H9 (cell line): ENCODE measurements at regions not wholly inside any gene's neighbourhood (a gene's known extent, or its start where the extent isn't known, plus 50 kb on each side); places are given as distances from the start of the nearest gene placed in this dataset.

Experiments used
- DNase-seq: peaks from one replicate; pipeline ENCODE4 v3.0.0-alpha.2; 2017
- H2AFZ ChIP-seq: one replicate; pipeline ENCODE4 v1.6.1; 2013; ENCODE audit warnings: mild to moderate bottlenecking, low read length, control low read depth, moderate library complexity
- H2AK5ac ChIP-seq: 2 replicates; pipeline ENCODE4 v1.6.1; 2013; ENCODE audit warnings: low read length, control low read depth, mixed read lengths; ENCODE audit not compliant: insufficient read length
- H2BK120ac ChIP-seq: one replicate; pipeline ENCODE4 v1.6.1; 2013; ENCODE audit warnings: low read depth, mild to moderate bottlenecking, low read length, control low read depth, inconsistent platforms; ENCODE audit not compliant: poor library complexity, severe bottlenecking
- H2BK12ac ChIP-seq: 2 replicates; pipeline ENCODE4 v1.6.1; 2013; ENCODE audit warnings: low read length, control low read depth, mixed read lengths, low read depth; ENCODE audit not compliant: insufficient read length
- H2BK15ac ChIP-seq: 2 replicates; pipeline ENCODE4 v1.6.1; 2013; ENCODE audit warnings: low read depth, low read length, control low read depth
- H2BK20ac ChIP-seq: one replicate; pipeline ENCODE4 v1.6.1; 2013; ENCODE audit warnings: low read depth, mild to moderate bottlenecking, low read length, control low read depth, inconsistent platforms; ENCODE audit not compliant: poor library complexity, severe bottlenecking
- H2BK5ac ChIP-seq: 2 replicates; pipeline ENCODE4 v1.6.1; 2013; ENCODE audit warnings: low read length, control low read depth, mixed read lengths; ENCODE audit not compliant: insufficient read length
- H3K14ac ChIP-seq: 2 replicates; pipeline ENCODE4 v1.6.1; 2013; ENCODE audit warnings: low read length, control low read depth; ENCODE audit not compliant: insufficient read depth
- H3K18ac ChIP-seq: 2 replicates; pipeline ENCODE4 v1.6.1; 2013; ENCODE audit warnings: low read depth, mild to moderate bottlenecking, mixed read lengths, low read length, control low read depth; ENCODE audit not compliant: insufficient read length
- H3K23ac ChIP-seq: 2 replicates; pipeline ENCODE4 v1.6.1; 2013; ENCODE audit warnings: low read length, control low read depth, mixed read lengths, low read depth; ENCODE audit not compliant: insufficient read length
- H3K23me2 ChIP-seq: 2 replicates; pipeline ENCODE4 v1.6.1; 2013; ENCODE audit warnings: low read depth, mild to moderate bottlenecking, mixed read lengths, low read length, control low read depth; ENCODE audit not compliant: insufficient read length, poor library complexity, severe bottlenecking
- H3K27ac ChIP-seq: 2 replicates; pipeline ENCODE4 v1.5.1; 2013; ENCODE audit warnings: low read length, control low read depth, mixed read lengths, low read depth; ENCODE audit not compliant: insufficient read length
- H3K27me3 ChIP-seq: 2 replicates; pipeline ENCODE4 v1.6.1; 2013; ENCODE audit warnings: low read length, control low read depth, inconsistent platforms; ENCODE audit not compliant: insufficient read depth
- H3K4ac ChIP-seq: 2 replicates; pipeline ENCODE4 v1.6.1; 2013; ENCODE audit warnings: low read depth, mild to moderate bottlenecking, control low read depth, inconsistent platforms, low read length, moderate library complexity
- H3K4me1 ChIP-seq: 2 replicates; pipeline ENCODE4 v1.6.1; 2013; ENCODE audit warnings: low read length, control low read depth, inconsistent platforms; ENCODE audit not compliant: insufficient read depth
- H3K4me2 ChIP-seq: 2 replicates; pipeline ENCODE4 v1.6.1; 2013; ENCODE audit warnings: low read length, control low read depth, mixed read lengths; ENCODE audit not compliant: insufficient read length, insufficient read depth
- H3K56ac ChIP-seq: 2 replicates; pipeline ENCODE4 v1.6.1; 2013; ENCODE audit warnings: low read depth, mild to moderate bottlenecking, mixed read lengths, low read length, control low read depth; ENCODE audit not compliant: insufficient read length
- H3K79me1 ChIP-seq: 2 replicates; pipeline ENCODE4 v1.6.1; 2013; ENCODE audit warnings: low read depth, mild to moderate bottlenecking, moderate library complexity, low read length, control low read depth, inconsistent platforms; ENCODE audit not compliant: insufficient read depth, poor library complexity, severe bottlenecking
- H3K79me2 ChIP-seq: 2 replicates; pipeline ENCODE4 v1.6.1; 2013; ENCODE audit warnings: low read length, control low read depth, inconsistent platforms; ENCODE audit not compliant: insufficient read depth
- H3K9ac ChIP-seq: 2 replicates; pipeline ENCODE4 v1.6.1; 2013; ENCODE audit warnings: low read length, control low read depth, mixed read lengths; ENCODE audit not compliant: insufficient read length; ENCODE audit errors: extremely low read depth
- H3K9me3 ChIP-seq: one replicate; pipeline ENCODE4 v1.6.1; 2013; ENCODE audit warnings: low read depth, low read length, inconsistent platforms; ENCODE audit not compliant: control insufficient read depth
- H3T11ph ChIP-seq: one replicate; pipeline ENCODE4 v1.6.1; 2013; ENCODE audit warnings: mild to moderate bottlenecking, low read length, control low read depth, inconsistent platforms
- H4K20me1 ChIP-seq: one replicate; pipeline ENCODE4 v1.6.1; 2013; ENCODE audit not compliant: control insufficient read depth, insufficient read length, insufficient read depth
- H4K5ac ChIP-seq: 2 replicates; pipeline ENCODE4 v1.6.1; 2013; ENCODE audit warnings: low read depth, mild to moderate bottlenecking, mixed read lengths, low read length, control low read depth; ENCODE audit not compliant: insufficient read length
- H4K8ac ChIP-seq: replicated peaks from 2 replicates; pipeline ENCODE4 v1.6.1; 2013; ENCODE audit warnings: low read length, control low read depth, mixed read lengths, low read depth; ENCODE audit not compliant: insufficient read length
- H4K91ac ChIP-seq: 2 replicates; pipeline ENCODE4 v1.6.1; 2013; ENCODE audit warnings: low read depth, mild to moderate bottlenecking, moderate library complexity, mixed read lengths, low read length, control low read depth; ENCODE audit not compliant: insufficient read length
- H3K27ac Mint-ChIP-seq, 3 experiments: 2 replicates in 2 of 3; 3 replicates in 1 of 3; pipeline ENCODE4 v1.8.0; 2020 to 2021; ENCODE audit warnings: mixed read lengths in 3 of 3, mild to moderate bottlenecking in 1 of 3, moderate library complexity in 1 of 3
- H3K27me3 Mint-ChIP-seq: 2 replicates; pipeline ENCODE4 v1.8.0; 2021; ENCODE audit warnings: low read depth, mild to moderate bottlenecking, moderate library complexity, mixed read lengths
- H3K36me3 Mint-ChIP-seq, 3 experiments: 2 replicates in 2 of 3; 3 replicates in 1 of 3; pipeline ENCODE4 v1.8.0; 2020 to 2021; ENCODE audit warnings: low read depth in 3 of 3, mixed read lengths in 3 of 3; ENCODE audit not compliant: insufficient read depth in 1 of 3
- H3K4me1 Mint-ChIP-seq, 2 experiments: 2 replicates each; pipeline ENCODE4 v1.8.0; 2020; ENCODE audit warnings: mixed read lengths in 2 of 2
- H3K4me3 Mint-ChIP-seq, 2 experiments: 2 replicates in 1 of 2; 3 replicates in 1 of 2; pipeline ENCODE4 v1.8.0; 2020 to 2021; ENCODE audit warnings: mild to moderate bottlenecking in 2 of 2, mixed read lengths in 2 of 2, moderate library complexity in 1 of 2
- H3K9me3 Mint-ChIP-seq, 2 experiments: 2 replicates in 1 of 2; 3 replicates in 1 of 2; pipeline ENCODE4 v1.8.0; 2020; ENCODE audit warnings: mild to moderate bottlenecking in 2 of 2, mixed read lengths in 2 of 2, moderate library complexity in 1 of 2
- CTCF ChIP-seq: fragments of 200-600 bp; sonication (generic); conservative IDR thresholded peaks from 3 replicates; pipeline ENCODE4 v1.8.0; 2021; ENCODE audit warnings: antibody characterized with exemption, mild to moderate bottlenecking

- no peak overlapping the region for H3K56ac ChIP-seq
- H2BK15ac ChIP-seq = no peak overlapping the region
- Mint-ChIP-seq H3K9me3 (peaks cover 4 to 16% of the 10 kb centered on the region in 2 experiments; a peak in 4 of 5 replicates), H3K4me3 (no peak overlapping the region), H3K27me3 (peaks cover 2% of the 10 kb centered on the region; the same call in 1 of the 2 replicates), H3K4me1 (peaks cover 3 to 4% of the 10 kb centered on the region in 2 experiments; a peak in 3 of 4 replicates), H3K36me3 (peaks cover 0 to 8% (median 5%) of the 10 kb centered on the region in 3 experiments; a peak in 4 of 7 replicates), H3K27ac (no peak overlapping the region)
- H3T11ph ChIP-seq = no peak overlapping the region
- no peak overlapping the region for H4K8ac ChIP-seq
- no peak overlapping the region for H3K9ac ChIP-seq
- no peak overlapping the region for H3K4ac ChIP-seq
- H2AK5ac ChIP-seq = no peak overlapping the region
- no peak overlapping the region for H3K18ac ChIP-seq
- no peaks in the 10 kb centered on the region for H3K79me2 ChIP-seq
- H3K27ac ChIP-seq = no peak overlapping the region
- H3K23ac ChIP-seq = no peak overlapping the region
- no peak overlapping the region for H4K91ac ChIP-seq
- no peak overlapping the region for H2BK5ac ChIP-seq
- H3K9me3 ChIP-seq = no peaks in the 10 kb centered on the region
- no peak overlapping the region for H4K5ac ChIP-seq
- H2AFZ ChIP-seq = no peak overlapping the region
- H3K23me2 ChIP-seq = no peaks in the 10 kb centered on the region
- H3K14ac ChIP-seq = no peak overlapping the region
- no peaks in the 10 kb centered on the region for H3K27me3 ChIP-seq
- DNase-seq = no peak
- no peak overlapping the region for H2BK20ac ChIP-seq
- H3K4me1 ChIP-seq = no peaks in the 10 kb centered on the region
- H2BK12ac ChIP-seq = no peak overlapping the region
- no peaks in the 10 kb centered on the region for H3K79me1 ChIP-seq
- H2BK120ac ChIP-seq = no peak overlapping the region
- no peak overlapping the region for H3K4me2 ChIP-seq
- no peak for TF ChIP-seq CTCF
- no peaks in the 10 kb centered on the region for H4K20me1 ChIP-seq
Measured at GRCh38 chr10:61188101-61188500, 244.1 kb upstream of the RHOBTB1 start.
